Choroid plexus epithelial cell (primary cell): ENCODE measurements at regions not wholly inside any gene's neighbourhood (a gene's known extent, or its start where the extent isn't known, plus 50 kb on each side); places are given as distances from the start of the nearest gene placed in this dataset.

Source experiments
- DNase-seq: peaks from one replicate; pipeline ENCODE4 v3.0.0-alpha.2; 2010; ENCODE audit warnings: low read depth
- H3K4me3 ChIP-seq: 2 replicates; pipeline ENCODE4 v1.5.1; 2011; ENCODE audit warnings: low read depth, mild to moderate bottlenecking, control low read depth, low read length, moderate library complexity
- TF ChIP-seq, protein P1 (sequence below): conservative IDR thresholded peaks from 2 replicates; pipeline ENCODE4 v1.5.1; 2011; ENCODE audit warnings: low read depth, mild to moderate bottlenecking, control low read depth, inconsistent platforms, low read length, moderate library complexity

DNA sequence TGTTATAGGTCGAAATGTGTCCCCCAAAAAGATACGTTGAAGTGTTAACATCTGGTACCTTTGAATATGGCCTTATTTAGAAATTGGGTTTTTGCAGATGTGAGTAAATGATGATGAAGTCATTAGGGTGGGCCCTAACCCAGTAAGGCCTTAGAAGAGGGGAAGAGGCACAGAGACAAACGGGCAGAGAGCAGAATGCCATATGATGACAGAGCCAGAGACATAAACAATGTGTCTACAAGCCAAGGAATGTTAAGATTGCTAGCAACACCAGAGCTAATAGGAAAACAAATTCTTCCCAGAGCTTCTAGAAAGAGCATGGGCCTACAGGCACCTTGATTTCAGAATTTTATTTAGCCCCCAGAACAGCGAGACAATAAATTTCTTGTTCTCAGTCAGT lies 693.1 kb upstream of the NECTIN3 start:
- H3K4me3 ChIP-seq, result no peak overlapping the region
- peak; percentile 51 for DNase-seq
- TF ChIP-seq, protein P1, sequence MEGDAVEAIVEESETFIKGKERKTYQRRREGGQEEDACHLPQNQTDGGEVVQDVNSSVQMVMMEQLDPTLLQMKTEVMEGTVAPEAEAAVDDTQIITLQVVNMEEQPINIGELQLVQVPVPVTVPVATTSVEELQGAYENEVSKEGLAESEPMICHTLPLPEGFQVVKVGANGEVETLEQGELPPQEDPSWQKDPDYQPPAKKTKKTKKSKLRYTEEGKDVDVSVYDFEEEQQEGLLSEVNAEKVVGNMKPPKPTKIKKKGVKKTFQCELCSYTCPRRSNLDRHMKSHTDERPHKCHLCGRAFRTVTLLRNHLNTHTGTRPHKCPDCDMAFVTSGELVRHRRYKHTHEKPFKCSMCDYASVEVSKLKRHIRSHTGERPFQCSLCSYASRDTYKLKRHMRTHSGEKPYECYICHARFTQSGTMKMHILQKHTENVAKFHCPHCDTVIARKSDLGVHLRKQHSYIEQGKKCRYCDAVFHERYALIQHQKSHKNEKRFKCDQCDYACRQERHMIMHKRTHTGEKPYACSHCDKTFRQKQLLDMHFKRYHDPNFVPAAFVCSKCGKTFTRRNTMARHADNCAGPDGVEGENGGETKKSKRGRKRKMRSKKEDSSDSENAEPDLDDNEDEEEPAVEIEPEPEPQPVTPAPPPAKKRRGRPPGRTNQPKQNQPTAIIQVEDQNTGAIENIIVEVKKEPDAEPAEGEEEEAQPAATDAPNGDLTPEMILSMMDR, result no peak

DNA sequence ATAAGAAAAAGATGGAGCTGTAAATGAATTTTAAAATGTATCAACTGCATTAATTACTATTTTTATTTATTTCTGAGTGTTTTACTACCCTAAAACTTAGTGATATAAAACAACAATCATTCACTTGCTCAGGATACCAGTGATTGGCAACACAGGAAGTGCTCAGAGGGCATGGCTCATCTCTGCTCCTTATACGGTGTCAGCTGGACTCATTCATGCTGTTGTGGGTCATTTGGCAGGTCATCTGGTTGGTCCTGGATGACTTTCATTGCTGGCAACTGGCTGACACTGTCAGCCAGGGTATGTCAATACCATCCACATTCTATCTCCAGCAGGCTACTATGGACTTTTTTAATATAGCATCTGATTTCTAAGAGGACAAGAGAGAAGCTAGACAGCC lies 689.6 kb upstream of the NECTIN3 start:
- H3K4me3 ChIP-seq, result no peak overlapping the region
- TF ChIP-seq, protein P1, result no peak
- DNase-seq, result peak; percentile 17

DNA sequence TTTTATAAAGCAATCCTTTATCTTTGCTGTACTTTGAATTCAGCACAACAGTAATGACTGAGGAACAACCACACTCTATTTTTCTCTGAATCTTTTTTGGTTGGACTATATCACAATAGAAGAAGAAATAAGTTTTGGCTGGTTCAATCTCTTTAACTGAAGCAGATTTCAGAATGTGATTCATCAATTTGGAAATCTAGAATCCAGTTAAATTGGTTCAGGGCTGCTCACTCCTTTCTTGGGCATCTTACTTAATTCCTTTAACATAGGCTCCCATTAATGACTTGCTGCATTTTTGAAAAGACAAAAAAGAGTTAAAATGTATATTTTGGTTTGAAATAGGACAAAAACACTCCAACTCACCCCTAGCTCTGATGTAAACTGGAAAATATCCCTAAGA lies 688.3 kb upstream of the NECTIN3 start:
- TF ChIP-seq, protein P1, result no peak

DNA sequence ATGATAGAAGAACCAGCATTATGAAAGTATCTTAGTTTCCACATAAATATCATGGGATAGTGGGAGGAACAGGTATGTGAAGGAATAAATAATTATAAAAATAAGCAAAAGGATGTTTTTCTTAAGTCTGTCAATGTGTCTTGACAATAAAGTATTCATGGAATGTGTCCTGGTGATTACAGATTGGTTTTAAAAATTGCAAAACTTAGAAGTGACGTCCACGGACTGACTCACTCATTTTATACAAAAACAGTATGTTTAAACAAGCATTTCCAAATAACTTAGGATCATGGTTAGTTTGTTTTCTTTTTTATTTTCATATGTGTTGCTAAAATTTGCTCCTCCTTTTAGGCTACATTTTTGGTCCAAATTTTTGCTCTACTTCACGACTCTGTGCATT lies 687.0 kb upstream of the NECTIN3 start:
- DNase-seq, result peak; percentile 83
- no peak overlapping the region for H3K4me3 ChIP-seq
- TF ChIP-seq, protein P1, result no peak

More for the DNA sequence above, 688.3 kb upstream of the NECTIN3 start:
- no peak overlapping the region for H3K4me3 ChIP-seq
- DNase-seq, result no peak

DNA sequence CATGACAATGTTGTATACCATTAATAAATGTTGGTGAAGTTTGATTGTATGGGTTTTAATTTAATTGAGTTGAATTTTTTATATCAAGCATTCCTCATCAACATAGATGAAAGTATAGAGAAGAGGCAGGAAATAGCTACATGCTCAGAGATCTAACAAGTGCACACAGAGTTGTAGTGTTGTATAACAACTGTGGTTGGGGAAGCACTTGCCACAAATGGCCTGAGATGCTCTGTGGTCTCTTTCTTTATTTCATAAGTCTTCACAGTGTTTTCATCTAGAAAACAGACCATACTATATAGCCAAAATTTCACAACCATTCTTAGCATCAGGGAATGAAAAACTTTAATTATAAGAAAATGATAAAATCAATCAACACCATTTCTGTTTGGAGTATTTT lies 682.6 kb upstream of the NECTIN3 start:
- no peak overlapping the region for H3K4me3 ChIP-seq
- TF ChIP-seq, protein P1, result no peak
- no peak for DNase-seq

DNA sequence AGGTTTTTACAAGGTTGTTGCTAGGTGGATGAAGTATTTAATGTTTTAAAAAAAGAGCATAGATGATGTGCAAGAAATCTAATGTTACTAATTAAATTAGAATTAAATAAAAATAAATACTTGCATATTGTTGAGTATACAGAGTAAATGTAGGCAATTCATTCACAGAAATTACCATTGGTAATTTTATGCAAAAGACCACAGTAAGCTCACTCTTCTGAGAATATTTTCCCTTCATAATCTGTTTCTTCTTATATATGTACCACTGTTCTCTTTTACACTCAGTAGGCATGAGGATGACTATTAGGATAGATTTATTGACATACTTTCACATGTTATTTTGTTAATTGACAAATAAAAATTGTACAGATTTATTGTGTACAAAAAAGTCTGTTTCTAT lies 681.2 kb upstream of the NECTIN3 start:
- DNase-seq, result no peak
- H3K4me3 ChIP-seq, result no peak overlapping the region
- TF ChIP-seq, protein P1, result no peak

DNA sequence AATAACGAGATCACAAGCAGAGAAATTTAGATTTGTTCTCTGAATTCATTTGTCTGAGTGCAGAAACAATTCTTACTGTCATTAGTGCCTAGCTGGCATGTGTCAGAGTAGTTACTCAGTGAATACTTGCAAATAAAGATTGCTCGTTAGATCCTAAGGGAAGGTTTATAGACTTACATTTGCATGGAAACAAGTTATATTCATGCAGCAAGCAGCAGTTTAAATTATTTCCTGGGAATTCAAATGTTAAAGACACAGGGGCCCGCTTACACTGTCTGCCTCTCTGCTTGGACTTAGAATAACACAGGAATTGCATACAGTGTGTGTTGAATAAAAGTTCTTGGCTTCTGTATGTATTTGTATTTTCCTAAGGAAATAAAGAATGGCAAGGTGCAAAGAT lies 680.6 kb upstream of the NECTIN3 start:
- DNase-seq, result no peak
- TF ChIP-seq, protein P1, result no peak
- no peak overlapping the region for H3K4me3 ChIP-seq
